D721Med (cell line): ENCODE measurements at regions not wholly inside any gene's neighbourhood (a gene's known extent, or its start where the extent isn't known, plus 50 kb on each side); places are given as distances from the start of the nearest gene placed in this dataset.

Source experiments
- DNase-seq: peaks from one replicate; pipeline ENCODE4 v3.0.0; 2011; ENCODE audit warnings: low spot score; ENCODE audit not compliant: insufficient read length
- FAIRE-seq: peaks from 2 replicates; lab custom pipeline; 2011; peaks lifted over from hg19 to GRCh38; lab: Jason Lieb, UNC
- CTCF ChIP-seq: IDR thresholded peaks from 2 replicates; pipeline ENCODE4 v1.5.1; 2012; ENCODE audit warnings: mild to moderate bottlenecking, control low read depth; ENCODE audit not compliant: insufficient read depth; ENCODE audit errors: missing control alignments

- TF ChIP-seq CTCF, result no peak
- no peak for FAIRE-seq
- DNase-seq, result no peak
Observed at GRCh38 chr21:21715266-21715969, 717.2 kb downstream of the NCAM2 start.

GRCh38 chr21:21722731-21723130 is 724.5 kb downstream of the NCAM2 start:
- DNase-seq (no peak), FAIRE-seq (no peak)
- TF ChIP-seq CTCF, result no peak

- TF ChIP-seq CTCF, result no peak
- DNase-seq, result no peak
- no peak for FAIRE-seq
Observed at GRCh38 chr21:21730512-21730911, 732.3 kb downstream of the NCAM2 start.

DNA sequence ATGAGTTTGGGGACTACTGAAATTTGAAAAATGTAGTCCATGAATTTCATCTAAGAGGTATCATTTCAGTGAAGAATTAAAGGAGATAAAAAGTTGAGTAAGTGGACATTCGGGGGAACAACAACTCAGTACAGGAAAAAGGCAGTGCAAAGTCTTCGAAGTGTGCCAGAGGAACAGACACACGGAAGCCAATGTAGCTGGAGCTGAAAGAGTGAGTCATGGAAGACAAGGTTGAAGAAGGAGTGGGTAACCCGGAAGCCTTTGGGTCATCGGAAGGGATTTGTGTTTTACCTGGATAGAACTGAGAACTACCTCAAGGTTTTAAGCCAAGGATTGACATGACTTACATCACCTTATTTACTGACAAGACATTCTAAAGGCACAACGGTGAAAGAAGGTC is 733.4 kb downstream of the NCAM2 start:
- no peak for TF ChIP-seq CTCF
- no peak for FAIRE-seq
- no peak for DNase-seq

GRCh38 chr21:21734088-21734487 is 735.9 kb downstream of the NCAM2 start:
- TF ChIP-seq CTCF, result no peak
- DNase-seq (no peak), FAIRE-seq (no peak)

- DNase-seq (no peak), FAIRE-seq (no peak)
- no peak for TF ChIP-seq CTCF
Observed at GRCh38 chr21:21737186-21737585, 739.0 kb downstream of the NCAM2 start.

- TF ChIP-seq CTCF, result no peak
- no peak for DNase-seq
- no peak for FAIRE-seq
Observed at GRCh38 chr21:21740207-21740606, 742.0 kb downstream of the NCAM2 start.
